ENCODE measurements at regions not wholly inside any gene's neighbourhood (a gene's known extent, or its start where the extent isn't known, plus 50 kb on each side); places are given as distances from the start of the nearest gene placed in this dataset.

DNA sequence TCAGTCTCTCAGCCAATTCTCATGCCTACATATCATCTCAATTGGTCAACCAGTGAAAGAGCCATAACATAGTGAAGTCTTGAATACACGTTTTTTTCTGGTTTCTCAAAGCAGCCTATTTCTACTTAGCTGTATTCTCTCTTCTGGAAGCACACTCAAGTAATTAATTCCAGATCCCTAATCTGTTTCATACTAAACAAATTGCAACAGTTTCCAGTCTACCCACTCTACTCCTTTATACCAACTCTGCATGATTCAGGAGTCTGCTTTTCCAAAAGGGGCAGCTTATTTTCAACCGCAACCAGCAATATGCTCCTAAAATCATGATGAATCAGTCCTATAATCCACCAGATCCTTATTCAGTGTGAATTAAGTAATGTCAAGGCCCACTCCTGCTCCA, 211.7 kb downstream of the TLE1 start:
- TF ChIP-seq, protein P1, sequence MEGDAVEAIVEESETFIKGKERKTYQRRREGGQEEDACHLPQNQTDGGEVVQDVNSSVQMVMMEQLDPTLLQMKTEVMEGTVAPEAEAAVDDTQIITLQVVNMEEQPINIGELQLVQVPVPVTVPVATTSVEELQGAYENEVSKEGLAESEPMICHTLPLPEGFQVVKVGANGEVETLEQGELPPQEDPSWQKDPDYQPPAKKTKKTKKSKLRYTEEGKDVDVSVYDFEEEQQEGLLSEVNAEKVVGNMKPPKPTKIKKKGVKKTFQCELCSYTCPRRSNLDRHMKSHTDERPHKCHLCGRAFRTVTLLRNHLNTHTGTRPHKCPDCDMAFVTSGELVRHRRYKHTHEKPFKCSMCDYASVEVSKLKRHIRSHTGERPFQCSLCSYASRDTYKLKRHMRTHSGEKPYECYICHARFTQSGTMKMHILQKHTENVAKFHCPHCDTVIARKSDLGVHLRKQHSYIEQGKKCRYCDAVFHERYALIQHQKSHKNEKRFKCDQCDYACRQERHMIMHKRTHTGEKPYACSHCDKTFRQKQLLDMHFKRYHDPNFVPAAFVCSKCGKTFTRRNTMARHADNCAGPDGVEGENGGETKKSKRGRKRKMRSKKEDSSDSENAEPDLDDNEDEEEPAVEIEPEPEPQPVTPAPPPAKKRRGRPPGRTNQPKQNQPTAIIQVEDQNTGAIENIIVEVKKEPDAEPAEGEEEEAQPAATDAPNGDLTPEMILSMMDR (IDR thresholded peaks at IDR 0.05), result no peak
- no peak for TF ChIP-seq POLR2A (IDR thresholded peaks at IDR 0.05)

All from vagina (tissue), 2 donors.